HL-60 (cell line): ENCODE measurements at regions not wholly inside any gene's neighbourhood (a gene's known extent, or its start where the extent isn't known, plus 50 kb on each side); places are given as distances from the start of the nearest gene placed in this dataset.

Experiments
- DNase-seq, 2 experiments: peaks; one replicate each; pipeline ENCODE4 v3.0.0-alpha.2; 2010 to 2020; ENCODE audit warnings: low read depth in 1 of 2, low spot score in 1 of 2
- H3K27ac ChIP-seq: fragments of 250-450 bp; sonication (Bioruptor Pico); replicated peaks from 2 replicates; pipeline ENCODE4 v1.5.1; 2020; ENCODE audit warnings: mild to moderate bottlenecking, moderate library complexity
- H3K27me3 ChIP-seq: fragments of 250-450 bp; sonication (Bioruptor Pico); 2 replicates; pipeline ENCODE4 v1.5.1; 2021; ENCODE audit warnings: mild to moderate bottlenecking, moderate library complexity; ENCODE audit not compliant: insufficient read depth, poor library complexity, severe bottlenecking
- H3K4me3 ChIP-seq: replicated peaks from 2 replicates; pipeline ENCODE4 v1.5.1; 2011; ENCODE audit warnings: mild to moderate bottlenecking, control low read depth, low read length; ENCODE audit not compliant: insufficient read depth
- GABPA ChIP-seq: IDR thresholded peaks from 2 replicates; pipeline ENCODE4 v1.6.1; 2012; ENCODE audit warnings: low read depth
- POLR2AphosphoS5 ChIP-seq: IDR thresholded peaks from 2 replicates; pipeline ENCODE4 v1.6.1; 2012; ENCODE audit warnings: low read depth
- SPI1 ChIP-seq: IDR thresholded peaks from 2 replicates; pipeline ENCODE4 v1.6.1; 2012; ENCODE audit warnings: low read depth, mild to moderate bottlenecking, borderline replicate concordance
- TF ChIP-seq, protein P1 (sequence below): IDR thresholded peaks from one replicate; pipeline ENCODE4 v1.5.1; 2011; ENCODE audit warnings: low read length, control low read depth, inconsistent platforms; ENCODE audit not compliant: insufficient read depth
- TF ChIP-seq, protein P2 (sequence below): IDR thresholded peaks from 2 replicates; pipeline ENCODE4 v1.6.1; 2012; ENCODE audit warnings: low read depth; ENCODE audit not compliant: insufficient replicate concordance

DNA sequence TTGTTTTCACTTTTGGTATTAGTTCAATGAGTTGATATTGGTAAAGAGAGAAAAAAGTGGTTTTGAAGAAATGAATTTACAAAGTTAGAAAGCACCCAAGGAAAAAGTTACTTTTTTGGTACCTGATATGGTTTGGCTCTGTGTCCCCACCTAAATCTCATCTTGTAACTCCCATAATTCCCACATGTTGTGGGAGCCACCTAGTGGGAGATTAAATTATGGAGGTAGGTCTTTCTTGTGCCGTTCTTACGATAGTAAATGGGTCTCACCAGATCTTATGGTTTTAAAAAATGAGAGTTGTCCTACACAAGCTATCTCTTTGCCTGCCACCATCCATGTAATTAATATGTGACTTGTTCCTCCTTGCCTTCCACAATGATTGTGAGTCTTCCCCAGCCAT is 965.6 kb upstream of the NRXN1 start:
- Histone ChIP-seq H3K4me3 (no peak overlapping the region), H3K27ac (no peak overlapping the region), H3K27me3 (no peaks in the 10 kb centered on the region)
- no peak for DNase-seq
- TF ChIP-seq, protein P1, sequence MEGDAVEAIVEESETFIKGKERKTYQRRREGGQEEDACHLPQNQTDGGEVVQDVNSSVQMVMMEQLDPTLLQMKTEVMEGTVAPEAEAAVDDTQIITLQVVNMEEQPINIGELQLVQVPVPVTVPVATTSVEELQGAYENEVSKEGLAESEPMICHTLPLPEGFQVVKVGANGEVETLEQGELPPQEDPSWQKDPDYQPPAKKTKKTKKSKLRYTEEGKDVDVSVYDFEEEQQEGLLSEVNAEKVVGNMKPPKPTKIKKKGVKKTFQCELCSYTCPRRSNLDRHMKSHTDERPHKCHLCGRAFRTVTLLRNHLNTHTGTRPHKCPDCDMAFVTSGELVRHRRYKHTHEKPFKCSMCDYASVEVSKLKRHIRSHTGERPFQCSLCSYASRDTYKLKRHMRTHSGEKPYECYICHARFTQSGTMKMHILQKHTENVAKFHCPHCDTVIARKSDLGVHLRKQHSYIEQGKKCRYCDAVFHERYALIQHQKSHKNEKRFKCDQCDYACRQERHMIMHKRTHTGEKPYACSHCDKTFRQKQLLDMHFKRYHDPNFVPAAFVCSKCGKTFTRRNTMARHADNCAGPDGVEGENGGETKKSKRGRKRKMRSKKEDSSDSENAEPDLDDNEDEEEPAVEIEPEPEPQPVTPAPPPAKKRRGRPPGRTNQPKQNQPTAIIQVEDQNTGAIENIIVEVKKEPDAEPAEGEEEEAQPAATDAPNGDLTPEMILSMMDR, result no peak
- TF ChIP-seq, protein P2, sequence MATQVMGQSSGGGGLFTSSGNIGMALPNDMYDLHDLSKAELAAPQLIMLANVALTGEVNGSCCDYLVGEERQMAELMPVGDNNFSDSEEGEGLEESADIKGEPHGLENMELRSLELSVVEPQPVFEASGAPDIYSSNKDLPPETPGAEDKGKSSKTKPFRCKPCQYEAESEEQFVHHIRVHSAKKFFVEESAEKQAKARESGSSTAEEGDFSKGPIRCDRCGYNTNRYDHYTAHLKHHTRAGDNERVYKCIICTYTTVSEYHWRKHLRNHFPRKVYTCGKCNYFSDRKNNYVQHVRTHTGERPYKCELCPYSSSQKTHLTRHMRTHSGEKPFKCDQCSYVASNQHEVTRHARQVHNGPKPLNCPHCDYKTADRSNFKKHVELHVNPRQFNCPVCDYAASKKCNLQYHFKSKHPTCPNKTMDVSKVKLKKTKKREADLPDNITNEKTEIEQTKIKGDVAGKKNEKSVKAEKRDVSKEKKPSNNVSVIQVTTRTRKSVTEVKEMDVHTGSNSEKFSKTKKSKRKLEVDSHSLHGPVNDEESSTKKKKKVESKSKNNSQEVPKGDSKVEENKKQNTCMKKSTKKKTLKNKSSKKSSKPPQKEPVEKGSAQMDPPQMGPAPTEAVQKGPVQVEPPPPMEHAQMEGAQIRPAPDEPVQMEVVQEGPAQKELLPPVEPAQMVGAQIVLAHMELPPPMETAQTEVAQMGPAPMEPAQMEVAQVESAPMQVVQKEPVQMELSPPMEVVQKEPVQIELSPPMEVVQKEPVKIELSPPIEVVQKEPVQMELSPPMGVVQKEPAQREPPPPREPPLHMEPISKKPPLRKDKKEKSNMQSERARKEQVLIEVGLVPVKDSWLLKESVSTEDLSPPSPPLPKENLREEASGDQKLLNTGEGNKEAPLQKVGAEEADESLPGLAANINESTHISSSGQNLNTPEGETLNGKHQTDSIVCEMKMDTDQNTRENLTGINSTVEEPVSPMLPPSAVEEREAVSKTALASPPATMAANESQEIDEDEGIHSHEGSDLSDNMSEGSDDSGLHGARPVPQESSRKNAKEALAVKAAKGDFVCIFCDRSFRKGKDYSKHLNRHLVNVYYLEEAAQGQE, result no peak
- no peak for TF ChIP-seq POLR2AphosphoS5
- TF ChIP-seq SPI1, result no peak
- no peak for TF ChIP-seq GABPA

DNA sequence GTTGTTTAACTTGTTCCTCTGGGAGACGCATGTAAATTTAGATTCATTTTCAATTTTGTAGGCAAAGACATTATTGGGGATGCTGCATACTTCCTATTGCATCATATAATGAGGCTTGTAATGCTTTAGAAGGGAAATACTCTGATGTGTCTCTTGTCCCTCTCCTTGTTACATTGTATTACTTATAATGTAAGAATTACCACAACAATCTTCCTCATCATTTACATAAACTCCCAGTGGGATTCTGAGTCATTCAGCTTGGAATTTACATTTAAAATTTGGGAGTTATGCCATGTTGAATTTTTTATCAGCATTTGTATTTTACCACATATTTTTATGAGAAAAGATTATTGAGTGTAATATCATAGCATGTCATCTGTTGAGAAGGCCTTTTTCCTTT is 963.4 kb upstream of the NRXN1 start:
- no peak for TF ChIP-seq GABPA
- TF ChIP-seq POLR2AphosphoS5, result no peak
- TF ChIP-seq, protein P1, result no peak
- TF ChIP-seq, protein P2, result no peak
- TF ChIP-seq SPI1, result no peak
- Histone ChIP-seq H3K27me3 (no peaks in the 10 kb centered on the region), H3K27ac (no peak overlapping the region), H3K4me3 (no peak overlapping the region)
- DNase-seq, result no peak

DNA sequence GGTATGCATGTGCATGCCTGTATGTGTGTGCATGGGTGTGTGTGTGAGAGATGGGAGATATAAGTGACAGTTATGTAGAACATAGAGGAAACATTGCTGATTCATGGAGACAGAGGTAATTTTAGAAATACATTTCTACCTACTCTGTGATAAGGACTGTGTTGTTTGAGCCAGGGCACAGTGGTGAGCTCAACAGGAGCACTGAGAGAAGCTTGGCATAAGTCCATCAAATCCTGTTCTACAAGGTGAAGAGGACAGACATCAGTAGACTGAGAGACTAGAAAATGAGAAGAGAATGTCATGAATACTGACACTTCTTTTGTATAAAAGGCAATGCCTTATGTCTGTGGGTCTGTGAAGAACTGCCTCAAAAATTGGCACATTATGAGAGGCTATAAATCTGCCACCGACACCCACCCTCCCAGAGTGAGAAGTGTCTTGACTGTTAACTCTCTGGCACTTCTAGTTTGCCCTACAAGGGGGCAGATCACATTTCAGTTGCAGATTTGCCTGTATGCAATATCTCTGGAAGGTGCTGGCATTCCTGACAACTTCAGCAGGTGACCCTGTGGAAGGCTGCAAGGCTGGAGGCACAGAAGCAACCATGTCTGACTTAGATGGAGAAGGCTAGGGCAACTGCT is 962.3 kb upstream of the NRXN1 start:
- TF ChIP-seq SPI1 (no peak), GABPA (no peak), POLR2AphosphoS5 (no peak)
- TF ChIP-seq, protein P2, result no peak
- TF ChIP-seq, protein P1, result no peak
- no peak overlapping the region for H3K4me3 ChIP-seq
- no peaks in the 10 kb centered on the region for H3K27me3 ChIP-seq
- DNase-seq, result no peak
- H3K27ac ChIP-seq, result no peak overlapping the region
